K562 (cell line): ENCODE measurements at regions not wholly inside any gene's neighbourhood (a gene's known extent, or its start where the extent isn't known, plus 50 kb on each side); places are given as distances from the start of the nearest gene placed in this dataset.

Experiments used
- ATAC-seq: fragments of 200-7000 bp; cut with Tn5 transposase; 3 replicates; pipeline ENCODE4 v1.9.1; 2020; ENCODE audit warnings: moderate library complexity
- BruUV-seq: library from RNA; stranded (reverse); fragments of 400-500 nt; replicated peaks from 2 replicates; lab custom pipeline; 2021; lab: Mats Ljungman, UMichigan
- CTCF ChIA-PET: fragments of 300-600 bp; formaldehyde crosslinking; extraction: SDS; loops from one replicate; lab custom pipeline; 2021; ENCODE audit warnings: low intra/inter-chr PET ratio; lab: Yijun Ruan, JAX
- POLR2A ChIA-PET: fragments of 300-600, 350-650 bp; sonication (Branson Sonifier 250); formaldehyde crosslinking; extraction: SDS; loops from one replicate; lab custom pipeline; 2021; ENCODE audit warnings: antibody characterized with exemption, inconsistent platforms; lab: Yijun Ruan, JAX
- DNase-seq, 4 experiments: peaks; one replicate each; pipeline versions ENCODE4 v3.0.0 to v3.0.0-alpha.2; 2011 to 2018; ENCODE audit warnings: low spot score in 3 of 4, mixed read lengths in 3 of 4; ENCODE audit errors: extremely low read depth in 1 of 4
- FAIRE-seq: peaks from 2 replicates; lab custom pipeline; 2011; peaks lifted over from hg19 to GRCh38; lab: Jason Lieb, UNC
- H2AFZ ChIP-seq: 2 replicates; pipeline ENCODE4 v1.6.0; 2011; ENCODE audit warnings: low read depth, low read length, control low read depth, inconsistent platforms
- H3K27ac ChIP-seq: fragments of 200-600 bp; 3 replicates; pipeline ENCODE4 v1.8.0; 2011; ENCODE audit warnings: low read depth, mild to moderate bottlenecking, control low read depth, inconsistent platforms, low read length, moderate library complexity, mixed read lengths; ENCODE audit errors: extremely low read depth
- H3K27me3 ChIP-seq, 2 experiments: fragments of 300-600 bp in 1 of 2; 2 replicates in 1 of 2; 3 replicates in 1 of 2; pipeline versions ENCODE4 v1.6.0 to v1.8.0; 2011; ENCODE audit warnings: inconsistent platforms in 2 of 2, low read length in 2 of 2, mild to moderate bottlenecking in 1 of 2, mixed read lengths in 1 of 2, moderate library complexity in 1 of 2; ENCODE audit not compliant: control insufficient read depth in 2 of 2, insufficient read depth in 2 of 2
- H3K36me3 ChIP-seq: fragments of 300-600 bp; 3 replicates; pipeline ENCODE4 v1.8.0; 2011; ENCODE audit warnings: mild to moderate bottlenecking, low read length, inconsistent platforms; ENCODE audit not compliant: control insufficient read depth, insufficient read depth
- H3K4me1 ChIP-seq, 2 experiments: fragments of 200-600 bp in 1 of 2; replicated peaks in 1 of 2; 2 replicates in 1 of 2; 3 replicates in 1 of 2; pipeline versions ENCODE4 v1.5.1 to v1.8.0; 2011; ENCODE audit warnings: inconsistent platforms in 2 of 2, low read length in 2 of 2, mild to moderate bottlenecking in 1 of 2, mixed read lengths in 1 of 2, moderate library complexity in 1 of 2; ENCODE audit not compliant: control insufficient read depth in 2 of 2, insufficient read depth in 2 of 2
- H3K4me2 ChIP-seq: 2 replicates; pipeline ENCODE4 v1.6.1; 2011; ENCODE audit warnings: low read length, control low read depth, inconsistent platforms, mixed read lengths; ENCODE audit not compliant: insufficient read depth
- H3K4me3 ChIP-seq: fragments of 200-600 bp; sonication (generic), shearing (Covaris generic); 2 replicates; pipeline ENCODE4 v1.5.1; 2016; ENCODE audit warnings: control low read depth, inconsistent platforms
- H3K79me2 ChIP-seq: fragments of 200-600 bp; 3 replicates; pipeline ENCODE4 v1.8.0; 2011; ENCODE audit warnings: low read length, inconsistent platforms; ENCODE audit not compliant: control insufficient read depth, insufficient read depth
- H3K9ac ChIP-seq, 2 experiments: 2 replicates each; pipeline versions ENCODE4 v1.6.0 to v1.6.1; 2011; ENCODE audit warnings: low read depth in 2 of 2, low read length in 2 of 2, control low read depth in 1 of 2, inconsistent platforms in 1 of 2, mild to moderate bottlenecking in 1 of 2, mixed read lengths in 1 of 2; ENCODE audit not compliant: insufficient read depth in 1 of 2
- H3K9me1 ChIP-seq: one replicate; pipeline ENCODE4 v1.6.0; 2011; ENCODE audit warnings: inconsistent platforms, mild to moderate bottlenecking, low read length, moderate library complexity; ENCODE audit not compliant: control insufficient read depth, insufficient read depth
- H3K9me3 ChIP-seq: replicated peaks from 2 replicates; pipeline ENCODE4 v1.5.1; 2011; ENCODE audit warnings: low read depth, low read length, inconsistent platforms; ENCODE audit not compliant: control insufficient read depth, insufficient read depth
- H4K20me1 ChIP-seq: replicated peaks from 2 replicates; pipeline ENCODE4 v1.6.1; 2011; ENCODE audit warnings: low read length, inconsistent platforms, mixed read lengths; ENCODE audit not compliant: control insufficient read depth, insufficient read depth
- DNMT1 ChIP-seq: fragments of 450-650 bp; IDR thresholded peaks from 2 replicates; pipeline ENCODE4 v1.6.1; 2016; ENCODE audit warnings: antibody characterized with exemption, mild to moderate bottlenecking
- ELF2 ChIP-seq: fragments of 250-450 bp; sonication (Bioruptor Pico); IDR thresholded peaks from 2 replicates; pipeline ENCODE4 v1.5.0; 2021; ENCODE audit warnings: mild to moderate bottlenecking
- FIP1L1 ChIP-seq: fragments of 200-400 bp; formaldehyde crosslinking; IDR thresholded peaks from 2 replicates; pipeline ENCODE4 v1.6.1; 2018; ENCODE audit warnings: mild to moderate bottlenecking, low read depth, low read length; ENCODE audit not compliant: poor library complexity, severe bottlenecking
- GATAD2B ChIP-seq: fragments of 450-650 bp; IDR thresholded peaks from 2 replicates; pipeline ENCODE4 v1.6.1; 2017; ENCODE audit warnings: mild to moderate bottlenecking, borderline replicate concordance
- HLTF ChIP-seq: fragments of 450-650 bp; IDR thresholded peaks from 2 replicates; pipeline ENCODE4 v1.6.1; 2016
- KLF6 ChIP-seq: fragments of 250-450 bp; sonication (Bioruptor Pico); IDR thresholded peaks from 2 replicates; pipeline ENCODE4 v1.4.0; 2020; ENCODE audit warnings: mild to moderate bottlenecking, moderate library complexity, borderline replicate concordance
- MEIS2 ChIP-seq: fragments of 450-650 bp; IDR thresholded peaks from 2 replicates; pipeline ENCODE4 v1.6.1; 2014; ENCODE audit warnings: mild to moderate bottlenecking; ENCODE audit not compliant: partially characterized antibody
- NFE2L1 ChIP-seq: fragments of 450-650 bp; IDR thresholded peaks from 2 replicates; pipeline ENCODE4 v1.6.1; 2016; ENCODE audit warnings: missing genetic modification characterization, low read depth, mild to moderate bottlenecking, missing compliant biosample characterization, moderate library complexity, borderline replicate concordance
- NR0B1 ChIP-seq: fragments of 450-650 bp; IDR thresholded peaks from one replicate; pipeline ENCODE4 v1.6.1; 2018; ENCODE audit warnings: mild to moderate bottlenecking, moderate library complexity; ENCODE audit not compliant: partially characterized antibody
- RCOR1 ChIP-seq, 2 experiments: IDR thresholded peaks; 2 replicates each; pipeline ENCODE4 v1.6.1; 2012; ENCODE audit warnings: low read depth in 2 of 2, low read length in 2 of 2, borderline replicate concordance in 1 of 2, improper control_type of control experiment in 1 of 2
- STAT5A ChIP-seq: IDR thresholded peaks from 2 replicates; pipeline ENCODE4 v1.6.1; 2012; ENCODE audit warnings: low read length, inconsistent platforms, borderline replicate concordance
- TCFL5 ChIP-seq: fragments of 250-450 bp; sonication (Bioruptor Pico); conservative IDR thresholded peaks from 2 replicates; pipeline ENCODE4 v1.6.1; 2021; ENCODE audit warnings: mild to moderate bottlenecking, moderate library complexity, matching md5 sums
- ZNF609 ChIP-seq: sonication (generic); formaldehyde crosslinking; IDR thresholded peaks from 2 replicates; pipeline ENCODE4 v1.8.1; 2023; ENCODE audit warnings: missing genetic modification reagents, mild to moderate bottlenecking, borderline replicate concordance
- ZNF780A ChIP-seq: fragments of 250-450 bp; sonication (Bioruptor Pico); IDR thresholded peaks from 2 replicates; pipeline ENCODE4 v1.5.0; 2021; ENCODE audit warnings: mild to moderate bottlenecking
- WGBS: fragments of 100-300 bp; shearing (Covaris generic); methylation state at CpG from one replicate; pipeline ENCODE4 v1.1.6; 2016; ENCODE audit warnings: low coverage, mixed read lengths; ENCODE audit not compliant: insufficient coverage; ENCODE audit errors: missing lambda C conversion rate; 5-methylcytosine and 5-hydroxymethylcytosine counted together
- in situ Hi-C: fragments of 300-500 bp; cut with MboI; formaldehyde crosslinking; loops from 4 replicates; pipeline ENCODE4 v1.15.0; 2018; ENCODE audit warnings: inconsistent platforms, mixed read lengths
- intact Hi-C: fragments of 100-400 bp; cut with micrococcal nuclease; formaldehyde crosslinking; loops from 2 replicates; pipeline ENCODE4 v1.14.2; 2022

- Histone ChIP-seq H2AFZ (no peak overlapping the region), H4K20me1 (no peaks in the 10 kb centered on the region), H3K27me3 (no peaks in the 10 kb centered on the region), H3K4me3 (no peak overlapping the region), H3K79me2 (no peaks in the 10 kb centered on the region), H3K4me1 (no peaks in the 10 kb centered on the region), H3K36me3 (no peaks in the 10 kb centered on the region), H3K9ac (no peak overlapping the region), H3K9me3 (0 out of 2 replicates have a peak, but pooled peaks cover 3% of the 10 kb centered on the region), H3K27ac (no peak overlapping the region), H3K4me2 (no peak overlapping the region), H3K9me1 (no peaks in the 10 kb centered on the region)
- DNase-seq = no peak
- no TSS peak for BruUV-seq
- POLR2A ChIA-PET = no interaction called here
- CTCF ChIA-PET = no interaction called here
- 22% methylated on average over 1 of the region's 1 CpG for whole genome bisulfite sequencing
- in situ Hi-C loops = no loop called here
- TF ChIP-seq ZNF609 (CRISPR knock-in tag) = no peak
- TF ChIP-seq MEIS2 = no peak
- no peak for TF ChIP-seq KLF6 (CRISPR knock-in tag)
- no peak for TF ChIP-seq HLTF
- TF ChIP-seq ELF2 (CRISPR knock-in tag) = no peak
- no peak for TF ChIP-seq NFE2L1 (tag)
- no peak for TF ChIP-seq STAT5A
- TF ChIP-seq DNMT1 = no peak
- no peak for TF ChIP-seq TCFL5
- TF ChIP-seq FIP1L1 = no peak
- TF ChIP-seq ZNF780A (CRISPR knock-in tag) = no peak
- no peak for TF ChIP-seq NR0B1
- TF ChIP-seq GATAD2B = no peak
- no peak for TF ChIP-seq RCOR1 (IDR thresholded peaks at IDR 0.05; ENCODE audit: borderline replicate concordance in 1 of 2, low read depth in 2 of 2, low read length in 2 of 2)
- no peak for ATAC-seq
- FAIRE-seq = no peak
- intact Hi-C loops = no loop called here
These were observed 1296.5 kb downstream of the MRPL39 start for GRCh38 chr21:24310788-24311187.
